Renal pelvis (tissue), 1 donor: ENCODE measurements at regions not wholly inside any gene's neighbourhood (a gene's known extent, or its start where the extent isn't known, plus 50 kb on each side); places are given as distances from the start of the nearest gene placed in this dataset.
A peak's percentile ranks its signal among the peaks of the same experiment; 100 is the strongest.

Source experiments
- DNase-seq: peaks from one replicate; pipeline ENCODE4 v3.0.0-alpha.2; 2013

DNA sequence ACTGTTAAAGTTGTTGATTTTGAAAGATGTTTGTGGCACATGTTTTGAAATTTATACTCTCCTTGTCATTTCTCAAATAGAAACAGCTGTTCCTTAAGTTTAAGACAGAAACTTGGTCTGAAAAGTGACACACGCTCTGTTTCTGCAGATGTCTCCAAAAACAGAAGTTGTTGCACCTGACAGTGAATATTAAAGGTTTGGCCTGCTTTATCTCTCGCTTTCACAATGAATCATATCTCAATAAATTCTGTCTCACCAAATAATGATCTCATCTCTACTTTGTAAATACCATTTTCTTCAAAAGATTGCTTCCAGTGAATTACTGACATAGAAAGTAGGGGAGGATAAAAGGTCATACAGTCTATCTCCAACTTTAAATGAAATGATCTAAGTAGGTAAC is 294.9 kb upstream of the SYT4 start:
- no peak for DNase-seq

DNA sequence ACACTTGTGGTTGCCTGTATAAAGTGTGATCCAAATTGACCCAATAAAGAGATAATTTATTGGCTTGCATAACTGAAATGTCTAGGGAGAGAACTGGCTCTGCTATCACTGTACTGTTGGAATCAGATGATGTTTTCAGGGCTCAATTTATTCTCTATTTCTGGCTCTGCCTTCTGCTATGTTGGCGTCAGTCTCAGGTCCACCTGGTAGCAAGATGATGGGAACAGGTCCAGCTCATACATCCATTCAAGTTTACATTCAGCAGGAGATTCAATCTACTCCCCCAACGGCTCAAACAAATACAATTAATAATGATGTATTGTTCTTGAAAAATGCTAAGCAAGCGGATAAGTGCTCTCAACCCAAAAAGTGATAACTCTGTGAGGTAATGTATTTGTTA is 297.7 kb upstream of the SYT4 start:
- no peak for DNase-seq

DNA sequence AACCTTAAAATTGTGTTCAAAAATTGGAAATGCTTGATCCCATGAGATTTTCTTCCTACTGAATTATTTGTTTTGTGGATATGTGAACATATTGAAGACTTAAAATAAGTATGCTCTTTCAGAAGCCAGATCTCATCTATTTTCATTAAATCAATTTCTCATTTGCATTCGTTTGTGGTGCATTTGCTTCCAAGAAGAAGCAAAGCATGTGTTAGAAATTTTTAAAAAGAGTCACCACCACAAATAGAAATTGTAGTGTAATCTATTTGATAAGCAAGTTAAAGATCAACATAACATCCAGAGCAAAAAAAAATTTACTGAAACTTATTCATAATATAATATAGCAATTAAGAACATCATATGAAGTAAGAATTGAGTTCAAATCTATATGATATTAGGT is 300.9 kb upstream of the SYT4 start:
- no peak for DNase-seq

DNA sequence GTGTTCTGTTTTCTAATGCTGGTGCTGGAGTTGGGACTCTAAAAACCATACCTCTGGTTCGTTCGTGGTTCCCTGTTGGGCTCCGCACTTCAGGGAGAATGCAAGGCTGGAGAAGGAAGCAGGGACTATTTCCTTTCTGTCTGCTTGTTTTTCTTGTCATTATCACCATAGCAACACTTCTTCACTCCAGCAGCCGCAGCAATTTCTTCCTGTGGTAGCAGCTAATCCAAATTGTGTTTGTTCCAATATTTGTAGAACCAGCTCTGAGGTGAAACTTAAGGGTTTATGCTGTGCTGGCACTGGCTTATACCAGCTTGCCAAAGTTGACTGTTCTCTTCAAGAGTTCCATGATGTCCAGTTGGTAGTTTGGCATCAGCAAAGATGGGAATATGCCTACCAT is 301.4 kb upstream of the SYT4 start:
- DNase-seq, result peak; percentile 17

DNA sequence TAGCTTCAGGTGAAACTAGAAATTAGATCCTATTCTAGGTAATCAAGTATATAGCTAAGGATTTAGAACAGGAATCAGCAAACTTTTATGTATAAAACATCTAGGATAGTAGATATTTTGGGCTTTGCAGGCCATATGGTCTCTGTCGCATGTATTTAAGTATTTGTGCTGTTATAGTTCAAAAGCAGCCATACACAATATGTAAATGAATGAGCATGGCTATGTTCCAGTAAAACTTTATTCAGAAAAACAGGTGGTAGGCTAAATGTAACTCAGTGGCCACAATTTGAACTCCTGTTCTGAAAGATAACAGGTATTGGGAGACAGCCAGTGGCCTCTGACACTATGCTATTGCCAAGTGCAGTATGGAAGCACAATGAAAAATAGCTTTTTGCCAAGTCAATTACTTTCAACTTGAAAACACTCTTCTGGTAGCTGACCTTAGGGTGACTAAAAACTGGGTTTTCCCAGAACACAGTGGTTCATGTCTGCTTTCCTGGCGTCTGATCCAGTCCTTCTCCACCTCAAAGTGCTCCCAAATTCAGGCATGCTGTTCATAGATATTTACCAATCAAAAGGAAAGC is 304.7 kb upstream of the SYT4 start:
- DNase-seq, result no peak

DNA sequence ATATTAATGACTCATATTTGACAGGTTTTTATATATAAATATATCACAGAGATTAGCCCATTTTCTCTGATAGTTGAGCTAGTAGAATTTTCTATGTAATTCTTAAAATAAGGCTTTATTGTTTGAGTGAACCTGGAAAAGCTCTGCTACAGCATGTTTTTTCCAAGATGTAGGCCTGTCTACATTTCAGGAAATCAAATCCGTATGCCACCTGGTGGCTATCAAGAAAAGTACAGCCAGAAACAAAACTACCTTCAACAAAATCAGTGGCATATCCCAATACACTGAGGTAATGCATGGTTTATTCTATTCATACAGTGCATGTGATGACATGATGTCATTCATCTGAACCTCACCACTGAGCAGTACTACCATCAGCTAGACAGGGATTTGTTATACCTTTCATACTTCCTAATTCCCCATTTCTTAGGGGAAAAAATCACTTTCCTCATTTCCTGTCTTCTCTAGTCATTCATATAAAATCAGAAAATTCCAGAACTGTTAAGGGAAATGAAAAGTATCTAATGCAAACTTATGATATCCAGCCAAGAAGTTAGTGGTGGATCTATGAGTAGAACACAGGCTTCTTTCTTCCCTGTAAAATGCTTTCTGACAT is 310.4 kb upstream of the SYT4 start:
- DNase-seq, result peak; percentile 27

DNA sequence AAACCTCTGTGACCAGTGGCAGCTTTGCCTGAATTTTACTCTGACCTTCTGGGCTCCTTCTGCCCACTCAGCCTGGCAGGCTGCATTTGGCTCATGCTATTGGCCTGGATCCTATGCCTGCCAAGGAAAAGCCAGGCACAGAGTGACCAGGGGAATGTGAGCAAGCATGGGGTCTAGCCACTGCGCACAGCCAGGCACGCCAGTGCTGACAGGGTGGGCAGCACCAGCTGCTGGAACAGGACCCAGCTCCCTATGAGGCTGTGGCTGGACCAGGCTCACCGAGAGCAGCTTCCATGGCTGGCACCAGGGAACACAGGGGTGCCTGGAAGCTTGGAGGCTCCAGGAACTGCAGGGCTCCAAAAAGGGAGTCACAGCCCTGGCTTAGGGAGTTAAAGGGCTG is 311.5 kb upstream of the SYT4 start:
- no peak for DNase-seq

DNA sequence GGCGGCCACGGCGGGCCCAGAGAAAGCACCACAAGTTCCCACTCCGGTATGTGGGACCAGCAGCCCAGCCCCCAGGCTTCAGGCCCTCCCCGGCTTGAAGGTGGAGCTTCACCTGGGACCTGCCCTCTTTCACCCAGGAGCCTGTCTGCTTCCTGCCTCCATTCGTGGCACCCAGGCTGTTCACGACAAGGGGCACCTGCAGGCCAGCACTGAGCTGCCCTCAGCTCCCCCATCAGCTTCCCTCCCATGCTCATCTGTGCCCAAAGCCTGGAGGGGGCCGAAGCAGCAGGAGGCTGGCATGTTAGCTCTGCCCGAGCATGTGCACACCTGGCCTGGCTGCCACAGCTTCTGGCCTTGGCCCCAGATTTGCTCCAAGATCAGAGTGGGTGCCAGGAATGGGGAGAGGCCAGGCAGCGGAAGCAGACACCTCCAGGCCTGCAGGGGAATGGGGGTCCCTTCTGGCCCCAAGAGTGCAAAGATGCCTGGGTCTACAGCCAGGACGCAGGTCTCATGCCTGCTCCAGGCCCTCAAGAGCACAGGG is 312.4 kb upstream of the SYT4 start:
- DNase-seq, result no peak

DNA sequence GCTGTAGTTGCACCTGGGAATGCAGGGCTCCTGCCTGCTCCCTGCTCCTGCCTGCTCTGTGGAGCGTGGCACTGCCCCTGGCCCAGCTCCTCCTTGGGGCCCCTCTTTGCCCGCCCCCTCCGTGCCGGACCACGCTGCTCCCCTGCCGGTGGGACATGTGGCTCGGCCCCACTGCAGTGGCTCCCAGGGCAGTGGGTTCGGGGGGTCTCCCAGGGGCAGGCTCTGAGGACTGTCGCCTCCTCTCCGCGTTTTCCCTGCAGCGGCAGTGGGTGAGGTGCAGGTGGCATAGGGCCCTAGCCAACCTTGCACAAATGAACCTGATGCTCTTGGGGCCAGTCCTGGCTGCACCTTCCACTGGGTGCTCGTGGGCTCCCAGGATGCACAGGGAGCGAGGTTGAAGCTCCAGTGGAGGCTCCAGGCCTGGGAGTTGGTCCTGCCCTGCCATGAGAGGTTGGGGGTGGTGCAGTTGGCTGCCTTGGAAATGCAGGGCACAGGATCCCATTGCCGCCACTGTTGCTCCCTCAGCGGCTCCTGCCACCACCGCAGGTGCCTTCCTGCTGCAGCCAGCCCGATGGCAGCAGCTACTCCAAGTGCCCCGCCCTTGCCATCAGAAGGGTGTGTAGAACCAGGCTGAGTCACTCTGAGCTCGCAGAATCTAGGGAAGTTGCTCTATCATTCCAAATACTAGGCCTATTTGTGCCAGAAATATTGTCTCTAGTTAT is 313.1 kb upstream of the SYT4 start:
- no peak for DNase-seq

DNA sequence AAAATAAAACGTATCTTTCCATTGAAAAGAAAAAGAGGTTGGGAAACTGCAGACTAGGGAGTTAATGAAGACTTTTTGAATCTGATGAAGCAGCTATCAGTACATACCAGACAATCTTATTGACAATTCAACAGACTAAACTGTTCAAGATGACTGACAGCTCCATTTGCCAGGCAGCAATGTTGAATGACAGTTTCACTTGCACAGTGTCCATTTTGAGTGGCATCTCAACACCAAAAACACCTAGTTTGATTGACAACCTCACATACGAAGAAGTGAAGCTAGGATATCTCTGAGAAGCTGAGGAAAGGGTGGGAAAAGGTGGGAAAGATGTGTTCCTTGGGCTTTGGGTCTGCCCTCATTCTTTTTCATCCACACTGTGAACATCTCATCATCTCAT is 315.0 kb upstream of the SYT4 start:
- no peak for DNase-seq

DNA sequence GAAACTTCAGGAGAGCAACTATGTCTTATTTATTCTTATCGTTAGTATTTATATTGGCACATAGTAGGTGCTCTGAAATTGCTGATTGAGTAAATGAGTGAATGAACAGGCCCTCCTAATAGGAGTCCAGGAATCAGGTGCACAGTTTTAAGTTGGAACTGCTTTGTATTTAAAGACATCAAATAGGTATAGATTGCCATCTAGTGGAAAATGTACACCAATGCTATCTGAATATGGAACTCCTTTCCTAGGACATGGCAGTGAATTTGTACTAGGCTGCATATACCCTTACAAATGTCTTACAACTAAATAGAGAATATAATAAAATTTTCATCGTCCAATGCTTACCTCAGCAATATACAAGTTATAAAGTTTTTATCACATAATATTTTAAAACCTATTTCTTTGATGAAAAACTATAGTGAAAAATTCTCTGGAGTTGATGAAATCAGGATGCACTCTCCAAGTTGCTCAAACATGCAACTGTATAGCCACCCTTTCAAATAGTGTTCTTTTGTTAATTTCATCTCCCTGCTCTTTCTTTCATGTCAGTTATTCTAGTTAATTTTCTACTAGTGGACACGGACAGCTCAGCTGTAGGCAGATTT is 318.9 kb upstream of the SYT4 start:
- peak; percentile 28 for DNase-seq

DNA sequence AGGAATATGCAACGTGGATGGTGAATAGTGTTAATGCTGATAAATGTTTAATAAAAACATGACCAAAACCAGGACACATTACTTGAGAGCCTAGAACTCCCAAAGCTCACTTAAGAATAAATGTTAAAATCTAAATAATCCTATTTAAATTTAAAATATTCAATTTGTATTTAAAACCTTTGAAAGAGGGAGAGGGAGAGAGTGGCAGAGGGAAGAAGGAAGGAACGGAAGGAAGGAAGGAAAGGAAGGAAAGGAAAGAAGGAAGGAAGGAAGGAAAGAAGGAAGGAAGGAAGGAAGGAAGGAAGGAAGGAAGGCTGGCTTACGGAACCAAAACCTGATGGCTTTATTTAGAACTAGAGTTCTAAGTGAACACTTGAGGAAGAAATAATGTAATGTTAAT is 324.1 kb upstream of the SYT4 start:
- DNase-seq, result no peak

DNA sequence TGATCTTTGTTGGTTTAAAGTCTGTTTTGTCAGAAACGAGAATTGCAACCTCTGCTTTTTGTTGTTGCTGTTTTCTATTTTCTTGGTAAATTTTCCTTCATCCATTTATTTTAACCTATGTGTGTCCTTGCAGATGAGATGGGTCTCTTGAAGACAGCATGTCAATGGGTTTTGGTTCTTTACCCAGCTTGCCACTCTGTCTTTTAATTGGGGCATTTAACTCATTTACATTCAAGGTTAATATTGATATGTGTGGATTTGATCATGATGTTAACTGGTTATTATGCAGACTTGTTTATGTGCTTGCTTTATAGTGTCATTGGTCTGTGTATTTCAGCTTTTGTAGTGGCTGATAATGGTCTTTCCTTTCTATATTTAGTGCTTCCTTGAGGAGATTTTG is 327.9 kb upstream of the SYT4 start:
- DNase-seq, result no peak

DNA sequence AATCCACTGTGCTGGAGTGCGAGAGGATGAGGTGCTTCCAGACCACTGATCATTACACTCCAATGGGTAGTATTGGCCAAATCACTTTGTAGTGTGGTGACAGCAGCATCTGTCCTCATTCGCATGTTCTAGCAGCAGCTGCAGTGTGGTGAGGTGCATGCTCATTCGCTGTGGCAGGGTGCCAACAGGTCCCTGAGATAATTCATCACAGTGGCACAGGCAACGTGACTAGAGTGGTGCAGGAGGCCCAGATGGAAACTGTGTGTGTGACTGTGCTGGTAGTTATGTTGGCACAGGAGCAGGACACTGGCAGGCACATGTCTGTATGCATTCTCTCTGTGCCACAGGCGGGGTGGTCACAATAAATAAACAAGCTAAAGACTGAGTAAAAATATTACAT is 329.5 kb upstream of the SYT4 start:
- no peak for DNase-seq

DNA sequence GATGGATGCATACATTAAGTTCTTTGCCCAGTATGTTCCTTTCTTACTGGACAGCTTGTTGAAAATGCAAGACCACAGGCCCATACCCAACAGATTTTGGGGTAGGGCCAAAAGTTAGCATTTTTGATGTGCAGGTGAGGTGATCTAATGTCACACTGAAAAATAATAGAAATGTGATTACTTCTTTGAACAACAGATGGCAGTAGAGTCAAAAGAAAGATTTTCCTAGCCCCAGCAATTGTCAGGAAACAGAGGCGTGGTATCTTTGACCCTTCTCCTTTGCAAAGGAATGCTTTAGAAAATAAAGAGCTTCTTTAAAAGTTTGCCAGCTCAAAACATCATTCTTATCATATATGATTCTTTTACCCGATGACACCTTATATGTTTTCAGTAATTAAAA is 343.6 kb upstream of the SYT4 start:
- peak; percentile 29 for DNase-seq

DNA sequence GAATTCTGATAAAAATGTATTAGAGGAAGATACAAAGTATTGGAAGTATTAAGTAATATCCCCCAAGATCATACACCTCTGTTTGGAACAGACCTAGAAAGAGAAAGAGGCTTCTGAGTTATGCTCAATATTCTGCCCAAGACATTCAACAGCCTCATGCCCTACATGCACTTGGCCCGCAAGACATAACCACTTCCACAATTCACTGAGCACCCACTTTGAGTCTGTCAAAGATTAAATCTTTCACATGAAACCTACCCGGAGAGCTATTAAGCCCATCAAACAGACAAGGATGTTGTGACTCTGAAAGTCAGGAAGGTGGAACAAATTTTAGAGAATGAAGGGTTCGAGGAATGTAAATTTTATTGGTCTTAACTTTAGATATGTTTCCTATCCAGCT is 344.7 kb upstream of the SYT4 start:
- no peak for DNase-seq

DNA sequence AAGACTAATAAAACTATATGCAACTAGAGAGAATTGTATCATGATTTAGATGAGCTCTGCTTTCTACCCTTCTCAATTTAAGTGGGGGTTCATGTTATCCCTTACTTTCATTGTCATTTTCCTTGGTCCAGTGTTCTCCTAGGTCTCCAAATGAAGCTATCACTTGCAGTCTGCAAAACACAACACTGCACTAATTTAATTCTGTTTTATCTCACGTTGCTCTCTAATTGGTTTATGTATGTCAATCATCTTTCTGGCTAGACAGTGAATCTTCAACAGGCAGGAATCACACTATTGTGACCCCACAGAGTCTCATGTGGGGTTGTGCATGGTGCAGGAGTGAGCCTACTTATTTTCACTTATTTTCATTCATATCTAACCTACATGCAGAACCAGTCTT is 348.3 kb upstream of the SYT4 start:
- no peak for DNase-seq

DNA sequence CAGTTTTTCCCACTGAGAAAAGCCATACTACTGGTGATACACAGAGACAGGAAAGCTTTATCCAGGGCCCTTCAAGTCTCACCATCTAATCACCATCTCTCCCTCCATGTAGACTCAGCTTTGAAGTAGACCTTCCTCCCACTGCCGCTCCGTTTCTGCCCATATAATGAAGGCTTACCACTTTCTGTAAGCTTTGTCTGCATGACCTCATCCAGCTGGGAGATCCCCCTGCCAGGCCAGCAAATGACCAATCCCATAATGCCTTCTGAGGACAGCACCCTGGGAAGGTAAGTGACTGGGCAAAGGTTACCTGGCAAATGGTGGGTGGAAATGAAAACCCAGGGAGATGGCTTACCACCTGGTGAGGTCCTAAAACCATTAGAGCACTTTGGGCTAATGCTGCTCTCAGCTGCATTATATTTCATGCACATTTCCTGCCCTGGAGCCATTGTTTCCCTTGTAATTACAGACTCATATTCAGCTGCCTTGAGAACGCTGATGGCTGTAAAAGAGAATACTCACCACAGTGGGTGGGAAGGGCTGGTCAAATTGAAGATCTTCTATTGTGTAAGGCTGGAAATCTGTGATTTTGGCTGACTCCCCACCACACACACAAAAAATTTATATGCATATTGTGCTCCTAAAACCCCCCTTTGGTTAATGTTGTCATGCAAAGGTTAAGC is 350.7 kb upstream of the SYT4 start:
- no peak for DNase-seq

DNA sequence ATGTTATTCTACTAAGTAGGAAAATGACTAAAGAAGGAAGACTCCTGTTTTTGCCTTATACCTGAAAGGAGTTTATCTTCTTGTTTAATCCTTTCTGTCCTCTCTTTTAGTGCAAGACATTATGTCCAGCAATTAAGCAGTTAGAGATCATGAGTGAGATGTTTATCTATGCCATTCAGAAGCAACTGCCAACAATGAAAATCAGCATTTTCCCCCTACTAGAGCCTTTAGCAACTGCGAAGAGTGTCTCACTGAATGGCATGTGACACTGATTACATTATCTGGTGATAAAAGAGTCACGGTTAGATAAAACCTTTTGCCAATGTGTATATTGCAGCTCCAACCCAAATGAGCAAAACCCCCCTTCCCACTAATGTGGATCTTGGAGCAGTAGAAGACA is 357.7 kb upstream of the SYT4 start:
- DNase-seq, result no peak

DNA sequence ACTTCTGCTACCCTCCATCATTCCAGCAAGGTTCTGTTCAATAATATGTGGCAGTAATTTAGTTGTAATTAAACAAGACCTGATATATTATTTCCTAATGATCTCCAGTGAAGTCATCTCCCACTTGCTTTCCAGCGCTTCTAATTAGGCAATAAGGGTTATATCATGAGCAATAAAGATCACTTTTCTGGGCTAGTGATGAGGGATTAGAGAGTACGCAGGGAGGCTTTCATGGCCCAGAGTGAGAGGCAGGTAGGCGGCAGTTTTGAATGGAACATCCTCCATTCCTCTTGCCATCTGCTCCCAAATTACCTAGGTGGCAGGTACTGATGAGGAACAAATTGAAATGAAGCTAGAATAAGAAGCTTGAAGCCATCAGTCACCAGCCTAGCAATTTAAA is 358.1 kb upstream of the SYT4 start:
- no peak for DNase-seq

DNA sequence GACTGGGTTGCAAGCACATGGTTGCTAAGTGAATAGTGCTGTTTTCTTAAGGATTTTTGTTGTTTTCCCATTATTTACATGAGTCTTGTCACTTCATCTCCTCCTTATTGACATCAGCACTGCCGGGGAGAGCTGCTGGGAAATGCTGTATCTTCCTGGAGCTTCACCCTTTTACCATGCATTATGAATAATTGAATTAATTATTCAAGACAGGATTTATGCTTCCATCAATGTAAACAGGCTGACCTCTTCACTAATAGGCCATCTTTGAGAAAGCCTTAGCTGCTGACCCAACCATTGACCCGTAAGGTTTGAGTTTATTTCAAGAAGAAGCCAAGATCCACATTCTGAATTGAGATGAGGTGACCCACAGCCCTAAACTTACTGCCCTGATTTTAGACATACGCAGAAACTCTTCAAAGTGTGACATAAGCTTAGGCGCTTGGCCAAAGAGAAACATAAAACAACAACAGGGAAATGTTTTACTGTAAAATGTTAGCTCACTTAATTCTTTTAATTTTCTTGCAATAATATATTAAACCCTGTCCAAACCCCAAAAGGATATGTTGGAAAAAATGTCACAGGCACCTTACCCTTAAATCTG is 365.5 kb upstream of the SYT4 start:
- DNase-seq, result peak; percentile 48

DNA sequence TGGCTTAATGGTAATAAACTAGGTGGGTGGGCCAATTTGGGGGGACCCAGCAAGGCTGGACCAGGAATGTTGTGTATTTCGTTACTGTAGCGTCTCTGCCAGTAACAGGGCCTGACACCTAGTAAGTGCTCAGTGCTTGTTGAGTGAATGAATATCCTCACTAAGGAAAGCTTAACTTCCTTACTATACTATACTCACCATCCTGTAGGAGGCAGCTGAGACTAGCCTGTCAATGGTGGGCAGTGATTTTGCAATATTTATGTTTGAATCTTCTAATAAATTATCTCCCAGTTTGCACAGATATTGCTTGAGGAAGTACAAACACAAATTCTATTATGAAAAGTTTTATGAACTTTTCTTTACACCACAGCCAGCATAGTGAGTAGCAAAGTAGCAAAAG is 370.7 kb upstream of the SYT4 start:
- DNase-seq, result no peak
